K562 (cell line): ENCODE measurements at regions not wholly inside any gene's neighbourhood (a gene's known extent, or its start where the extent isn't known, plus 50 kb on each side); places are given as distances from the start of the nearest gene placed in this dataset.

ENCODE experiments used
- ATAC-seq: fragments of 200-7000 bp; cut with Tn5 transposase; 3 replicates; pipeline ENCODE4 v1.9.1; 2020; ENCODE audit warnings: moderate library complexity
- BruUV-seq: library from RNA; stranded (reverse); fragments of 400-500 nt; replicated peaks from 2 replicates; lab custom pipeline; 2021; lab: Mats Ljungman, UMichigan
- CTCF ChIA-PET: fragments of 300-600 bp; formaldehyde crosslinking; extraction: SDS; loops from one replicate; lab custom pipeline; 2021; ENCODE audit warnings: low intra/inter-chr PET ratio; lab: Yijun Ruan, JAX
- POLR2A ChIA-PET: fragments of 300-600, 350-650 bp; sonication (Branson Sonifier 250); formaldehyde crosslinking; extraction: SDS; loops from one replicate; lab custom pipeline; 2021; ENCODE audit warnings: antibody characterized with exemption, inconsistent platforms; lab: Yijun Ruan, JAX
- DNase-seq, 4 experiments: peaks; one replicate each; pipeline versions ENCODE4 v3.0.0 to v3.0.0-alpha.2; 2011 to 2018; ENCODE audit warnings: low spot score in 3 of 4, mixed read lengths in 3 of 4; ENCODE audit errors: extremely low read depth in 1 of 4
- FAIRE-seq: peaks from 2 replicates; lab custom pipeline; 2011; peaks lifted over from hg19 to GRCh38; lab: Jason Lieb, UNC
- H2AFZ ChIP-seq: 2 replicates; pipeline ENCODE4 v1.6.0; 2011; ENCODE audit warnings: low read depth, low read length, control low read depth, inconsistent platforms
- H3K27ac ChIP-seq: fragments of 200-600 bp; 3 replicates; pipeline ENCODE4 v1.8.0; 2011; ENCODE audit warnings: low read depth, mild to moderate bottlenecking, control low read depth, inconsistent platforms, low read length, moderate library complexity, mixed read lengths; ENCODE audit errors: extremely low read depth
- H3K27me3 ChIP-seq, 2 experiments: fragments of 300-600 bp in 1 of 2; 2 replicates in 1 of 2; 3 replicates in 1 of 2; pipeline versions ENCODE4 v1.6.0 to v1.8.0; 2011; ENCODE audit warnings: inconsistent platforms in 2 of 2, low read length in 2 of 2, mild to moderate bottlenecking in 1 of 2, mixed read lengths in 1 of 2, moderate library complexity in 1 of 2; ENCODE audit not compliant: control insufficient read depth in 2 of 2, insufficient read depth in 2 of 2
- H3K36me3 ChIP-seq: fragments of 300-600 bp; 3 replicates; pipeline ENCODE4 v1.8.0; 2011; ENCODE audit warnings: mild to moderate bottlenecking, low read length, inconsistent platforms; ENCODE audit not compliant: control insufficient read depth, insufficient read depth
- H3K4me1 ChIP-seq, 2 experiments: fragments of 200-600 bp in 1 of 2; replicated peaks in 1 of 2; 2 replicates in 1 of 2; 3 replicates in 1 of 2; pipeline versions ENCODE4 v1.5.1 to v1.8.0; 2011; ENCODE audit warnings: inconsistent platforms in 2 of 2, low read length in 2 of 2, mild to moderate bottlenecking in 1 of 2, mixed read lengths in 1 of 2, moderate library complexity in 1 of 2; ENCODE audit not compliant: control insufficient read depth in 2 of 2, insufficient read depth in 2 of 2
- H3K4me2 ChIP-seq: 2 replicates; pipeline ENCODE4 v1.6.1; 2011; ENCODE audit warnings: low read length, control low read depth, inconsistent platforms, mixed read lengths; ENCODE audit not compliant: insufficient read depth
- H3K4me3 ChIP-seq: fragments of 200-600 bp; sonication (generic), shearing (Covaris generic); 2 replicates; pipeline ENCODE4 v1.5.1; 2016; ENCODE audit warnings: control low read depth, inconsistent platforms
- H3K79me2 ChIP-seq: fragments of 200-600 bp; 3 replicates; pipeline ENCODE4 v1.8.0; 2011; ENCODE audit warnings: low read length, inconsistent platforms; ENCODE audit not compliant: control insufficient read depth, insufficient read depth
- H3K9ac ChIP-seq, 2 experiments: 2 replicates each; pipeline versions ENCODE4 v1.6.0 to v1.6.1; 2011; ENCODE audit warnings: low read depth in 2 of 2, low read length in 2 of 2, control low read depth in 1 of 2, inconsistent platforms in 1 of 2, mild to moderate bottlenecking in 1 of 2, mixed read lengths in 1 of 2; ENCODE audit not compliant: insufficient read depth in 1 of 2
- H3K9me1 ChIP-seq: one replicate; pipeline ENCODE4 v1.6.0; 2011; ENCODE audit warnings: inconsistent platforms, mild to moderate bottlenecking, low read length, moderate library complexity; ENCODE audit not compliant: control insufficient read depth, insufficient read depth
- H3K9me3 ChIP-seq: replicated peaks from 2 replicates; pipeline ENCODE4 v1.5.1; 2011; ENCODE audit warnings: low read depth, low read length, inconsistent platforms; ENCODE audit not compliant: control insufficient read depth, insufficient read depth
- H4K20me1 ChIP-seq: replicated peaks from 2 replicates; pipeline ENCODE4 v1.6.1; 2011; ENCODE audit warnings: low read length, inconsistent platforms, mixed read lengths; ENCODE audit not compliant: control insufficient read depth, insufficient read depth
- DNMT1 ChIP-seq: fragments of 450-650 bp; IDR thresholded peaks from 2 replicates; pipeline ENCODE4 v1.6.1; 2016; ENCODE audit warnings: antibody characterized with exemption, mild to moderate bottlenecking
- SIN3A ChIP-seq, 2 experiments: fragments of 150-350 bp in 1 of 2; IDR thresholded peaks; 2 replicates each; pipeline ENCODE4 v1.6.1; 2011 to 2016; ENCODE audit warnings: borderline replicate concordance in 2 of 2, low read depth in 2 of 2, low read length in 2 of 2, mild to moderate bottlenecking in 2 of 2, moderate library complexity in 2 of 2; ENCODE audit not compliant: control insufficient read depth in 1 of 2
- ZFP91 ChIP-seq: sonication (generic); formaldehyde crosslinking; IDR thresholded peaks from 2 replicates; pipeline ENCODE4 v1.8.0; 2022; ENCODE audit warnings: mild to moderate bottlenecking, missing genetic modification reagents
- ZNF263 ChIP-seq: sonication (generic); formaldehyde crosslinking; IDR thresholded peaks from 2 replicates; pipeline ENCODE4 v1.8.0; 2022; ENCODE audit warnings: mild to moderate bottlenecking, missing genetic modification reagents, borderline replicate concordance
- ZNF280B ChIP-seq: fragments of 250-450 bp; sonication (Bioruptor Pico); IDR thresholded peaks from 2 replicates; pipeline ENCODE4 v1.5.1; 2021; ENCODE audit warnings: mild to moderate bottlenecking
- WGBS: fragments of 100-300 bp; shearing (Covaris generic); methylation state at CpG from one replicate; pipeline ENCODE4 v1.1.6; 2016; ENCODE audit warnings: low coverage, mixed read lengths; ENCODE audit not compliant: insufficient coverage; ENCODE audit errors: missing lambda C conversion rate; 5-methylcytosine and 5-hydroxymethylcytosine counted together
- in situ Hi-C: fragments of 300-500 bp; cut with MboI; formaldehyde crosslinking; loops from 4 replicates; pipeline ENCODE4 v1.15.0; 2018; ENCODE audit warnings: inconsistent platforms, mixed read lengths
- intact Hi-C: fragments of 100-400 bp; cut with micrococcal nuclease; formaldehyde crosslinking; loops from 2 replicates; pipeline ENCODE4 v1.14.2; 2022

- intact Hi-C loops = no loop called here
- Histone ChIP-seq H3K27me3 (peaks cover 7 to 40% of the 10 kb centered on the region in 2 experiments; a peak in 4 of 5 replicates), H3K9me1 (no peaks in the 10 kb centered on the region), H3K4me1 (no peaks in the 10 kb centered on the region), H4K20me1 (no peaks in the 10 kb centered on the region), H3K79me2 (no peaks in the 10 kb centered on the region), H3K36me3 (no peaks in the 10 kb centered on the region), H3K4me2 (no peak overlapping the region), H3K9ac (no peak overlapping the region), H3K27ac (no peak overlapping the region), H2AFZ (no peak overlapping the region), H3K9me3 (no peaks in the 10 kb centered on the region), H3K4me3 (no peak overlapping the region)
- WGBS = 0% methylated on average over 6 of the region's 6 CpGs
- DNase-seq (no peak), FAIRE-seq (no peak), ATAC-seq (no peak)
- ChIA-PET CTCF (no interaction called here), POLR2A (interaction anchor here (0.9 to 1.4 kb wide), 4 partner anchors 10 to 1223 kb away, joined by 3 read pairs; no protein-coding TSS in a partner anchor)
- TF ChIP-seq ZFP91 (CRISPR knock-in tag) (no peak), SIN3A (IDR thresholded peaks at IDR 0.05; ENCODE audit: borderline replicate concordance in 2 of 2, control insufficient read depth in 1 of 2, low read depth in 2 of 2, low read length in 2 of 2) (no peak), ZNF263 (CRISPR knock-in tag) (no peak), DNMT1 (no peak), ZNF280B (CRISPR knock-in tag) (no peak)
- in situ Hi-C loops = no loop called here
- BruUV-seq = no TSS peak
Observed at GRCh38 chr1:30475966-30476365, 247.4 kb downstream of the MATN1 start.
